Mesendoderm (in vitro differentiated cells): ENCODE measurements at regions not wholly inside any gene's neighbourhood (a gene's known extent, or its start where the extent isn't known, plus 50 kb on each side); places are given as distances from the start of the nearest gene placed in this dataset.

Source experiments
- DNase-seq: peaks from one replicate; pipeline ENCODE4 v3.0.0; 2013
- H2AK5ac ChIP-seq: 2 replicates; pipeline ENCODE4 v1.6.1; 2013; ENCODE audit warnings: low read length, inconsistent platforms
- H2BK120ac ChIP-seq: 2 replicates; pipeline ENCODE4 v1.6.1; 2013; ENCODE audit warnings: low read depth, mild to moderate bottlenecking, low read length, moderate library complexity, mixed read lengths
- H2BK15ac ChIP-seq: replicated peaks from 2 replicates; pipeline ENCODE4 v1.6.1; 2013; ENCODE audit warnings: low read depth, mild to moderate bottlenecking, moderate library complexity
- H2BK5ac ChIP-seq: 2 replicates; pipeline ENCODE4 v1.6.1; 2013; ENCODE audit warnings: low read length, inconsistent platforms
- H3K18ac ChIP-seq: 2 replicates; pipeline ENCODE4 v1.6.1; 2013; ENCODE audit warnings: mild to moderate bottlenecking, low read length, mixed read lengths
- H3K23ac ChIP-seq: one replicate; pipeline ENCODE4 v1.6.1; 2013; ENCODE audit warnings: low read length
- H3K27ac ChIP-seq: 2 replicates; pipeline ENCODE4 v1.5.1; 2013; ENCODE audit warnings: low read depth, mild to moderate bottlenecking, inconsistent platforms, low read length, moderate library complexity
- H3K27me3 ChIP-seq: 2 replicates; pipeline ENCODE4 v1.6.1; 2013; ENCODE audit warnings: low read length, control low read depth, mild to moderate bottlenecking, inconsistent platforms; ENCODE audit not compliant: insufficient read depth, poor library complexity
- H3K36me3 ChIP-seq: 2 replicates; pipeline ENCODE4 v1.6.1; 2013; ENCODE audit warnings: low read length, inconsistent platforms; ENCODE audit not compliant: control insufficient read depth, insufficient read depth
- H3K4ac ChIP-seq: one replicate; pipeline ENCODE4 v1.6.1; 2013; ENCODE audit warnings: low read depth, mild to moderate bottlenecking, low read length, moderate library complexity
- H3K4me1 ChIP-seq: 2 replicates; pipeline ENCODE4 v1.6.1; 2013; ENCODE audit warnings: low read depth, low read length, inconsistent platforms; ENCODE audit not compliant: control insufficient read depth
- H3K4me2 ChIP-seq: 2 replicates; pipeline ENCODE4 v1.6.1; 2013; ENCODE audit warnings: low read length
- H3K4me3 ChIP-seq: 2 replicates; pipeline ENCODE4 v1.5.1; 2013; ENCODE audit warnings: mild to moderate bottlenecking, low read length
- H3K56ac ChIP-seq: one replicate; pipeline ENCODE4 v1.6.1; 2013; ENCODE audit warnings: low read length
- H3K79me1 ChIP-seq: 2 replicates; pipeline ENCODE4 v1.6.1; 2013; ENCODE audit warnings: low read length, inconsistent platforms
- H3K79me2 ChIP-seq: 2 replicates; pipeline ENCODE4 v1.6.1; 2013; ENCODE audit warnings: mild to moderate bottlenecking, low read length; ENCODE audit not compliant: control insufficient read depth, insufficient read depth
- H3K9ac ChIP-seq: 2 replicates; pipeline ENCODE4 v1.6.1; 2013; ENCODE audit warnings: low read length, inconsistent platforms
- H4K5ac ChIP-seq: one replicate; pipeline ENCODE4 v1.6.1; 2013; ENCODE audit warnings: low read length
- H4K8ac ChIP-seq: one replicate; pipeline ENCODE4 v1.6.1; 2013; ENCODE audit warnings: low read depth, mild to moderate bottlenecking, control low read depth, low read length, moderate library complexity
- WGBS: extraction: QIAGEN DNeasy Blood & Tissue Kit; methylation state at CpG from one replicate; pipeline ENCODE4 v1.1.7; 2013; ENCODE audit warnings: low lambda C conversion rate, missing lambda C conversion rate; ENCODE audit not compliant: insufficient coverage; ENCODE audit errors: extremely low coverage; 5-methylcytosine and 5-hydroxymethylcytosine counted together

DNA sequence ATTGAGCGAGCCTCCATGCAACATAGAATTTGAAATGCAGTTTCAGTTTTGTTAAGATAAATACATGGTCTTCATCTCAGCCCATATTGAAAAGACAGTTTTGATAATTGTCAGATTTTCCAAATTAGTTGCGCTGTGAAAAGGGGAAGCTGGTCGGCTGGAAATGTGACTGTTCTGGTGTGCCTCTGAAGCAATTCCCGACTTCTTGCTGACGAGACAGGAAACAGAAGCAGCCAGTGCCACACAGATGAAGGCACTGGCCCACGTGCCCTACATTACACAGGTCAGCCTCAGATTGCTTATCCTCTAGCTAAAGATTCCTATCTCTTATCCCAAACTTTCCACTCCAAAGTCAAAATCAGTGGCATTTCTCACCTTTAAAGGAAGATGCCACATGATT lies 214.1 kb upstream of the TLE4 start:
- no CpG with 5 or more reads among the region's 6 CpGs for WGBS
- H3K4me3 ChIP-seq, result no peak overlapping the region
- H2BK15ac ChIP-seq, result no peak overlapping the region
- H2AK5ac ChIP-seq, result no peak overlapping the region
- H3K36me3 ChIP-seq, result no peaks in the 10 kb centered on the region
- no peak overlapping the region for H3K4ac ChIP-seq
- H3K23ac ChIP-seq, result no peak overlapping the region
- H2BK5ac ChIP-seq, result no peak overlapping the region
- H3K27ac ChIP-seq, result no peak overlapping the region
- no peak overlapping the region for H3K4me2 ChIP-seq
- no peak overlapping the region for H3K9ac ChIP-seq
- no peak overlapping the region for H4K5ac ChIP-seq
- H3K4me1 ChIP-seq, result peaks cover 3% of the 10 kb centered on the region
- H3K18ac ChIP-seq, result no peak overlapping the region
- no peak overlapping the region for H4K8ac ChIP-seq
- H3K27me3 ChIP-seq, result no peaks in the 10 kb centered on the region
- no peak overlapping the region for H3K56ac ChIP-seq
- H3K79me2 ChIP-seq, result no peaks in the 10 kb centered on the region
- no peaks in the 10 kb centered on the region for H3K79me1 ChIP-seq
- no peak overlapping the region for H2BK120ac ChIP-seq
- peak; percentile 51 for DNase-seq

DNA sequence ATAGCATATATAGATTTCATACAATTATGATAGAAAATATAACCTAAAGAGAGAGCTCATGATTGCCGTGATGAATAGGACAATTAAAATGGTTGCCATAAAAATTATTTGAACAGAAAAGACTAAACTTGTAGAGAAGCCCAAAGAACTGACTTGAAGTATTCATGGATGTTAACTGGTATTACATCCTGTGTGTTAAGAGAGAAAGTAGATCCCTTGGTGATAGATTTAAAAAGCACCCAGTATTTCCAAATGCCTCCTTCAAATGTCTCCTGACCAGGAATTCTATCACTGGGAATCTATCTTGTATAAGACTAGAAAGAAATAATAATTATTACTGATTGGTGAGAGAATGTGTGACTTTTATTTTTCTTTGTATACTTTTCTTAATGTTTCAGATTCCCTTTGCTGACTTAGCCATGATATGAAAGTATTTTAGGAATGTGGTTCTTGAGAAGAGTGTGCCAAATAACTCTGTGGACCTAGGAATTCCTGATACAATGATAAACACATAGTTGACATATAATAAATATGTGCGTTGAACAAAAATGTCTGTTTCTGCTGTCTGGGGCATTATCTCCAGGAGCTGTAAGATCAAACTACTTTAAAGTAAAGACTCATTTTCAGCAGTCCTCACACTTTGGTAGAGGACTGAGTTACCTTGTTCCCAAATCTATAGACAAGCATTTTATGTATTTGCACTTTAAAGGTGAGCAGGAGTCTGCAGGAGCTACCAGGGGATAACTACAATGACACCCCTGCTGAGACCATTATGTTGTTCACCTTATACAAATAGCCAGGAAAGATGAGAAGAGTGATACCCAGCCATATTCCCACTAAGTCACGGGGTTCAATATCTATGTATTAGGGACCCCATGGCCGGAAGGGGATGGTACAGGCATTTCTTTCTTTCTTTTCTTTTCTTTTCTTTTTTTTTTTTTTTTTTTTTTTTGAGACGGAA lies 211.1 kb upstream of the TLE4 start:
- WGBS, result no CpG with 5 or more reads among the region's 5 CpGs
- H4K8ac ChIP-seq, result no peak overlapping the region
- no peak overlapping the region for H3K9ac ChIP-seq
- no peaks in the 10 kb centered on the region for H3K36me3 ChIP-seq
- peak; percentile 80 for DNase-seq
- no peaks in the 10 kb centered on the region for H3K27me3 ChIP-seq
- no peak overlapping the region for H4K5ac ChIP-seq
- H2AK5ac ChIP-seq, result no peak overlapping the region
- H3K4me3 ChIP-seq, result no peak overlapping the region
- no peak overlapping the region for H3K4me2 ChIP-seq
- no peaks in the 10 kb centered on the region for H3K79me2 ChIP-seq
- no peak overlapping the region for H3K23ac ChIP-seq
- H3K56ac ChIP-seq, result no peak overlapping the region
- H2BK5ac ChIP-seq, result no peak overlapping the region
- H3K4me1 ChIP-seq, result peaks cover 3% of the 10 kb centered on the region
- no peak overlapping the region for H3K27ac ChIP-seq
- H3K79me1 ChIP-seq, result no peaks in the 10 kb centered on the region
- no peak overlapping the region for H2BK120ac ChIP-seq
- H3K18ac ChIP-seq, result no peak overlapping the region
- H2BK15ac ChIP-seq, result no peak overlapping the region
- H3K4ac ChIP-seq, result no peak overlapping the region

DNA sequence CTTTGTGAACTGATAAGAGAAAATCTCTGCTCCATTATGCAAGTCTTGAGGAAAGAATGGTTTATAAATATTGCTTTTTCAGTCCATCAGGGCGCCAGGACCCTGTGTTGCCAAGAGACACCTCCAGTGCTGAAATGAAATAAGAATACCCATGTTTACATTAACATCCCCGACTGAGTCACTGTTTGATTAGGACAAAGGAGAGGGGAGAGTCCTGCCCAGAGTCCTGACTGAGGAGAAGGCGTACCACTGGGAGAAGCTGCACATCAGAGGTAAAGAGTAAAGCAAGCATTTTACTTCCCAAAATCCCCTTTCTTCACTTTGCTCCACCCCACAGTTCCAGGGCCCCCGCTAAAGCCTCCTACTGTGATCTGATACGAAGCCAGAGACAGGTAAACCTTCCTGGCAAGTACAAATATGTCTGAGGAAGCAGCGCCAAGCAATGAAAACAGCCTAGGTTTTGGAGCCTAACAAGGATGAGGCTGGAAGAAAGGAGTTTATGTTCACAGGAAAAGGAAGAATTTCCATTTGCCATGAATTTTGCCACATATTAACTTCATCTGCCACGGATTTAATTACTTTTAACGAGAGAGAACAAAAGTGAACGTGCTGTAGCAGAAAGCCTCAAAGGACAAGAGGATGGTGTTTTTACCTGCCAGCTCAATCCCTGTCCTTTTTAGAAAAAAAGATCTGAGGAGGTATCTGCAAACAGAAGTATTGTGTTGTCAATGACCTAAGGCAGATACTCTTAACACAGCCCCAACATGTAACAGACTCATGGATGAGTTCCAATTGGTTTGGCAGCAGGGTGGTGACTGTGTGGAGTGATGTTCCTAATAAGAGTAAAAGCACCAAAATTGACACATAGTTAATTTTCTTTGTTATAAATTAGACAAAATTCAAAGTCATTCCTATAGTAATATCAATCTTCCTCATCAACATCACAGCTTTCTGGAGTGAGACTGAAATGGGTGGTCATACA lies 209.4 kb upstream of the TLE4 start:
- H3K9ac ChIP-seq, result no peak overlapping the region
- H3K23ac ChIP-seq, result no peak overlapping the region
- no peak overlapping the region for H3K4ac ChIP-seq
- peaks cover 3% of the 10 kb centered on the region for H3K4me1 ChIP-seq
- H2BK5ac ChIP-seq, result no peak overlapping the region
- no peak overlapping the region for H2BK120ac ChIP-seq
- no peaks in the 10 kb centered on the region for H3K79me1 ChIP-seq
- no peak overlapping the region for H2AK5ac ChIP-seq
- no peak overlapping the region for H4K5ac ChIP-seq
- peak overlapping the region; percentile 57 for H2BK15ac ChIP-seq
- H3K79me2 ChIP-seq, result no peaks in the 10 kb centered on the region
- no peaks in the 10 kb centered on the region for H3K27me3 ChIP-seq
- H3K4me3 ChIP-seq, result no peak overlapping the region
- H3K4me2 ChIP-seq, result no peak overlapping the region
- no peak overlapping the region for H3K56ac ChIP-seq
- no CpG with 5 or more reads among the region's 9 CpGs for WGBS
- DNase-seq, result peak; percentile 60
- H3K36me3 ChIP-seq, result no peaks in the 10 kb centered on the region
- H3K18ac ChIP-seq, result peak overlapping the region; percentile 25
- no peak overlapping the region for H3K27ac ChIP-seq
- no peak overlapping the region for H4K8ac ChIP-seq

DNA sequence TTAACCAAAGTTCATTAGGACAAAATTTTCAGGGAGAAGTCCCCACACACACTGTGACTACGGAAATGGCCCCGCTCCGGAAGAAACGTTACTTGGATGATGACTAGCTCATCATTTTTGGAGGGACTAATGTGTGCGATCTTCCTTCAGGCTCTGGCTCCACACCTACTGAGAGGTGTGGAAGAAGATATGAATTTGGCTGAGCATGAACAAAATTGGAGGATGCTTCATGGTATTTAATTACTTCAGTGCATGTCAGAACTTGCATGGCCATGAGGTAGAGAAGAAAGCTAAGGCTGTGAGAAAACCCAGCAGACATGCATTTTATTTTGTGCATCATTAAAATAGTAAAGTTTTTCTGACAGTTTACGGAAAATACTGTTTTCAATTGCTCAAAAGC lies 202.1 kb upstream of the TLE4 start:
- Histone ChIP-seq H2BK5ac (no peak overlapping the region), H3K18ac (no peak overlapping the region)

DNA sequence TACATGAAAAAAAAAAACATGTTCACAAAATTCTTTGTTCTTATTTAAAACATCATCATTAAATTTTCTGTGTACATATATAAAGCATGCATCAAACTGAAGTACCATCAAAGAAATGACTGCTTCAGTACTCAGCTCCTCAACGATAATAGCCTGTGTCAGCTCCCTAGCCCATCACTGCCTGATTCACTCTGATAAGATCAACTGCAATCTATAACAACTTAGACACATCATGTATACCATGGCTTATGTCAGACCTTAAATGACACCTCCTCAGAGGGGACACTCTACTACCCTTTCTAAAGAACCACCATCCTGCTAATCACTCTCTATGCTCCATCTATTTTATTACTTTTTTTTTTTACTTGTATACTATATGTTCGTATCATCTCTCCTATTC lies 200.5 kb upstream of the TLE4 start:
- Histone ChIP-seq H3K79me1 (no peaks in the 10 kb centered on the region), H2BK15ac (no peak overlapping the region), H4K8ac (no peak overlapping the region), H3K4ac (no peak overlapping the region), H3K27ac (no peak overlapping the region), H3K9ac (no peak overlapping the region), H3K56ac (no peak overlapping the region), H2BK5ac (no peak overlapping the region), H3K4me1 (no peaks in the 10 kb centered on the region), H3K4me2 (no peak overlapping the region), H2AK5ac (no peak overlapping the region), H3K23ac (no peak overlapping the region), H3K18ac (no peak overlapping the region), H3K79me2 (no peaks in the 10 kb centered on the region), H3K27me3 (no peaks in the 10 kb centered on the region), H3K36me3 (no peaks in the 10 kb centered on the region), H2BK120ac (no peak overlapping the region), H4K5ac (no peak overlapping the region), H3K4me3 (no peak overlapping the region)
- DNase-seq, result no peak
- WGBS, result 100% methylated on average over 1 of the region's 2 CpGs

More for the DNA sequence above, 202.1 kb upstream of the TLE4 start:
- H2BK120ac ChIP-seq, result no peak overlapping the region
- H2AK5ac ChIP-seq, result no peak overlapping the region
- DNase-seq, result no peak
- H3K4me3 ChIP-seq, result no peak overlapping the region
- H4K5ac ChIP-seq, result no peak overlapping the region
- H3K4me2 ChIP-seq, result no peak overlapping the region
- no peak overlapping the region for H2BK15ac ChIP-seq
- H3K27me3 ChIP-seq, result no peaks in the 10 kb centered on the region
- WGBS, result no CpG with 5 or more reads among the region's 6 CpGs
- no peak overlapping the region for H3K23ac ChIP-seq
- no peaks in the 10 kb centered on the region for H3K36me3 ChIP-seq
- H3K9ac ChIP-seq, result no peak overlapping the region
- H3K56ac ChIP-seq, result no peak overlapping the region
- H3K79me2 ChIP-seq, result no peaks in the 10 kb centered on the region
- no peaks in the 10 kb centered on the region for H3K79me1 ChIP-seq
- no peak overlapping the region for H4K8ac ChIP-seq
- no peak overlapping the region for H3K4ac ChIP-seq
- H3K27ac ChIP-seq, result no peak overlapping the region
- no peaks in the 10 kb centered on the region for H3K4me1 ChIP-seq
